ENCODE measurements at regions not wholly inside any gene's neighbourhood (a gene's known extent, or its start where the extent isn't known, plus 50 kb on each side); places are given as distances from the start of the nearest gene placed in this dataset.

DNA sequence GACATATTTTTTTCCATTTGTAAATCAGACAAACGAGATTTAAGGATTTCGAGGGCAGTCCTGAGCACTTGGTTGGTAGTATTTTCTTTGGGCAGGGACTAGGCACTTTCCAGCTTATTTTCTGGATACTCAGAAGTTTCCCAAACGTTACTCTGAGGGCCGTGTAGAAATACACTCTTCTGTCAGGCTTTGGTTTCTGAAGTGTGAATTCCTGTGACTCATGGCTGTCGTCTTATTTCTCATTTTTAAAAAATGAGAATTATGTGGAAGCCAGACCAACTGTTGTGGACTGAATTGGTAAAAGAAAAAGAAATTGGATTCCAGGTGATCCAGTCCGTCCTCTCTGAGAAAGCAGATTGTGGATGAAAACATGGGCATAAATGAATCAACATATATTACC is 658.6 kb upstream of the FANCL start:
- intact Hi-C loops (cut with micrococcal nuclease): no loop called here

DNA sequence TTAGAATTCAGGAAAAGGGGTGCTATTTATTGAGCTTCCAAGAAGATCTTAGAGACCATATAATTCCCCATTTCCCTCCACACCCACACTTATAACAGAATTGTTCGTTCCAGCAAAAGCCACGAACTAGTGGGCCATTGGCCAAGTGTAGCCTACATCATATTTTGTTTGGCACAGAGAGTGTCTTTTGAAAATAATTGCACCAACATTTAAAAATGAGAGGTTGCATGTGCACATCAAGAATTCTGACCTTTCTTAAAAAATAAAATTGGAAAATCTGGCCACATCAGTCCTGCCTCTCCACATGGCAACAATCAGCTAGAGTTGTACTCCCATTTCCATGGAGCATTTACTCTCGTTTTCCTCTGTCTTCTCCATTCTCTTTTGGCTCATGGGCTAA is 655.5 kb upstream of the FANCL start:
- intact Hi-C loops (cut with micrococcal nuclease): no loop called here

DNA sequence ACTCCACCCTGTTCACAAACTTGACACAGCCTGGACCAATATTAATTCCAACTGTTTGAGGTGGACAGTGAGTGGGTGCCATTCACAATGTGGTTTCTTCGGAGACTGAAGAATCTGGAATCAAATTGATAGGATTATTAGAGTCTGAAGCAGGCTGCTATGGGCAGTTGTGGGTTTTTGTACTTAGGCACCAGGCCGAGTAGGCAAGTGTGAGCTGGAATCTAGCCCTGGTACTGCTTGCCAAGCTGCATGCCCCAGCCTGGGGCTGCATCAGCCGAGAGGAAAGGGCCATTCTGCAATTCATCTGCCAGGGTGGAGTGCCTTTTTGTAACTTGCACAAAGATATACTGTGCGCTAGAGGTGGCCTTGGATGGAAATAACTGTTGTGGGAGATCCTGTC is 654.7 kb upstream of the FANCL start:
- intact Hi-C loops (cut with micrococcal nuclease): no loop called here

DNA sequence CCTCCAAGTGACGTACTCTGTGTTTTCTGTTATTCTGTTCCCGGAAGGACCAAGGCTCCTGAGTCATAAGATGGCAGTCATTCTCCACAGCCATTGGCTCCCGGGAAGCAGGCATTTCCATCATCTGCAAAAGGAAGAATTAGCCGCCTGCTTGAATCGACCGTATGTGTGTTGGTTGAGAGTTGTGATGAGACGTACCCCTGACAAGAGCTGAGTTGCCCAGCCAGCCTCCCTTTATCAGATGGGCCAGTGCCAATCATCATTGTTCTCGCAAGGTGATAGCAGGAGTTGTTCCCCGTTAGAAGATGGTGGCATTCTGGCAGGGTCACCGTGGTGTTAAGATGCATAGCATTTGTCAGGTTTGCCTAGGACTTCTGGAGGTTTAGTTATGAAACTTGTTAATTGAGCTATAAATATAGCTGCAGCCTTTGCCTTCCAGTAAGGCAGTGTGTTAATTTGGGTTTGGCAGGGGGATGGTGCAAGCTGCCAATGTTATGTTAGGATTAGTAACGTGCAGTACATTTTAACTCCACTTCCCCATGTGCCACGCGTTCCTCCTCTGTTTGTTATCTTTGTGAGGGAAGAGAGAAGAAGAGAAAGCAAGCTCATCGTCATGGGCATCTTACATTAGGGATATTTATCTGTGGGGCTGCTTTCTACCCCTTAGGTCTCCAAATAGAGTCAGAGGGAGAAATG is 652.7 kb upstream of the FANCL start:
- intact Hi-C loops (cut with micrococcal nuclease): no loop called here

DNA sequence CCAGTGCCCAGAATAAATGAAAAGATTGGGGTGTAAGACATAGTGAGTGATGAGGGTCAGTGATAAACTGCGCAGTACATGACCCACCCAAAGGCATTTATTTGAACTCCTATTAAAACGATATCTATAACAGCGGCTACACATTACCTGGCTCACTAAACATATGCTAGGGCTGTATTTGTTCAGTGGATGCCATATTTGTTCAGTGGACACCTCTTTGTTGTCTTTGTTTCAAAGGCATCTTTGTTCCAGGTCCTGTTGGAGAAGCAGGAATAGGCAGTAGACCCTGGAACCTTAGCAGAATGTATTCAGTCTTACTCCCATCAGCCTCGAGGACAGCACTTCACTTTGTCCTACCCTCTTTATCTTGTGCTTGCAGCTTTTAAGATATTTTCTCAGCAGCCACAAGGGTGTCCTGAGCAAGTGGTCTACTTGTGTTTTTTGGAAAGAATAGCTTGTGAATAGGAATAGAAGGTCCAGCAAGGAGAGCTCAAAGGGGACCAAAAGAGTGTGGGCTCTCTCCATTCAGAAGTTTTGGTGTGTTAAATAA is 650.8 kb upstream of the FANCL start:
- intact Hi-C loops (cut with micrococcal nuclease): no loop called here

DNA sequence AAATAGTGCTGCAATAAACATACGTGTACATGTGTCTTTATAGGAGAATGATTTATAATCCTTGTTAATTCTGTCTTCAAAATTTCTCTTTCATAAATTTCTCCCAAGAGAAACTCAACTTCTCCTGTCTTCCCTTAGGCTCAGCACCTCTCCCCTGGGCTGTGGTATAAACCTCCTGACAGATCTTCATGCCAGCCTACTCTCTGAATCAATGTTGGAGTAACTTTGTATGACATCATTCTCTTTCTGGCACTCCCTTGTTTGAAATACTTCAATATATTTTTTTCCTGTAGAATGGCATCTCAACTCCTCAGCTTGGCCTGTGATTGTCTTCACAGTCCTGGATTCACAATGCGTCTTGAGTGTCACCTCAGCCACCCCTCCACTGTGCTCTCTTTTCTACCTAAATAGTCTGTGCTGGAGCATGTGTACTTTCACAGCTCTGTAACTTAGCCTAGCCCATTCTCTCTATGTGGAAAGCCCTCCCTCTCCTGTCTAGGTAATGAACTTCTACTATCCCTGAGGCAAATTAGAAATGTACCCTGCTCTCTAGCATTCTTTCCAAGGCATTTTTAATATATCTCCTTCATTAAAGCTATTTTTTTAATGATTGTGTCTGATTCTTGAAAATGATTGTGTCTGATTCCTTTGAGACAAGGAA is 649.9 kb upstream of the FANCL start:
- intact Hi-C loops (cut with micrococcal nuclease): no loop called here

DNA sequence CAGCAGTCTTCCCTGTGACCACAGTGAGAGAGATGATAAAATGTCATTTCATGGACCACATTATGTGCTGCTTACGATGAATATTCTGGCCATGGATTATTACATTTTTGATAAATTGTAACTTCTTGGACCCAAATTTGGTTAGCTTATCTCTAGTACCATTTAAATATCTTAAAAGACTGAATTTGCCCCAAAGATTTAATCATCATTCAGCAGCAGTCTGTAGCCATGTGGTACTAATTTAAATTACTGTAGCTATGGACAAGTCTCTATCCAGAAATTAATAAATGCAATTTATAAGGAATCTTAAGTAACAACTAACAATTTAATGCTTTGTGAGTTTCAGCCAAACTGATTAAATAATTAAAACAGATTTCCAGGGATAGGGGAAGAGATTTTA is 644.9 kb upstream of the FANCL start:
- intact Hi-C loops (cut with micrococcal nuclease): no loop called here

DNA sequence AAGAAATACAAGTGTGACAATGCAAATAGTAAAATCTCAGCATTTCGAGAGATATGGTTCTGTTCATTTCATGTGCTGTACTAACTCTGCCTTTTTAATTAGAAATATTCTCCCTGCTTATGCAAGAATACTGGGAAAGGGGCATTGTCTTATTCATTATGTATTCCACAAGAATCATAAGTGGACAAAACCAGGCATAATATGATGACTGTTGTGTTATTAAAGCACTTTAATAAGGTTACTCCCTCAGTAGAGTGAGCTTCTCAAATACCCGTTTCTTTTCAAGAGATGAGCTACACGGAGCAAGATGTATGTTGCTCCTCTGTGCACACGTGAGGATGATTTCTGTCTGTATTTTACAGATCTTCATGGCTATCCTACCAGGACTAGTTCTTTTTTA is 638.7 kb upstream of the FANCL start:
- intact Hi-C loops (cut with micrococcal nuclease): no loop called here

DNA sequence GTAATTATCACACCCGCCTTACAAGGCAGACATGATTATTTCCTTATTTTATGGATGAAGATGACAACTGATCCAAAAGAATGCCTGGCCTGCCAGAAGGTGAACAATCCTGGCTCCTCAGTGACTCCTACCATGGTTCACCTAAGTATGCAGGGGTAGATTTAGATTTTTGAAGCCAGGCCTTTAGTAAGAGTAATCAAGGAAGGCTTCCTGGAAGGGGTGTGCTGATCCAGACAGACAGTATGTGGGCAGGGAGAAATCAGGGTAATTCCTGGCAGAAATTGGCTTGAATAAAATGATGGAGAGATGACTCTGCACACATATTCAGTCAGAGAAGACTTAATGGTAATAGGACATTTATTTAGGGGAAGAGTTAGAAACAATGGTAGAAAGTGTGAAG is 637.7 kb upstream of the FANCL start:
- intact Hi-C loops (cut with micrococcal nuclease): no loop called here

DNA sequence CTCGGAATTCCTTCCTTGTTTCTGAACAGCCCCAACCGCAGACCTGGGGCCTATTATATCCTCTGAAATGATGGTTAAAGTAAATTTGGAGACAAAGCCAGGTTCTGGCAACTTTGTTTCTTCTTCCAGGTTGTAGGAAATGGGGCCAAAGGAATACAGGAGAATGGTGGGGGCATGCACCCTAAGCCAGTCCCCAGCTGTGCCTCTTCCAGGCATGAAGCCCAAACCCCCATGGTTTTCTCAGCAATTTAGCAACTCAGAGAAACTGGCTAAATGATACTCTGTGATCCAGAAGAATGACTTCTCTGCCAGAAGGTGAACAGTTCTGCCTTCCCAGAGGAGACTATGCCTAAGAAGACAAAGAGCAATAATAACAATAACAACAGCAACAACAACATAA is 635.0 kb upstream of the FANCL start:
- intact Hi-C loops (cut with micrococcal nuclease): no loop called here

DNA sequence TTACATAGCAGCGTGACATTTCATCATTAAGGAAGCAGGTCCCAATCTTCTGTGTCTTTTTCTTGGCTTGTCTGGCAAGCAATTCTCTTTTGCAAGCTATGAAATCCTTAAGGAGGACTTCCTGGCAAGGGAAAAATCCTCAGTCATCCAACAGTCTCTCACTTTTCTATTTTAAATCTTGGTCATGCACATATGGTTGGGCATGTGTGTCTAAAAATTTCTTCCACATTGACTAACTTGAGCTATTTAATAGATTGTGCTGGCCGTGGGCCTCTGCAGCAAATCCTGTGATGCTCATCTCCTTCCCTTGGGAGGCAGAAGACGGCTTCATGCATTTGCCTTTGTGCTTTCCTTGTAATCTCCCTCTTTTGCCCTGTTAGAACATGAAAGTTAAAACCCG is 634.3 kb upstream of the FANCL start:
- intact Hi-C loops (cut with micrococcal nuclease): no loop called here

DNA sequence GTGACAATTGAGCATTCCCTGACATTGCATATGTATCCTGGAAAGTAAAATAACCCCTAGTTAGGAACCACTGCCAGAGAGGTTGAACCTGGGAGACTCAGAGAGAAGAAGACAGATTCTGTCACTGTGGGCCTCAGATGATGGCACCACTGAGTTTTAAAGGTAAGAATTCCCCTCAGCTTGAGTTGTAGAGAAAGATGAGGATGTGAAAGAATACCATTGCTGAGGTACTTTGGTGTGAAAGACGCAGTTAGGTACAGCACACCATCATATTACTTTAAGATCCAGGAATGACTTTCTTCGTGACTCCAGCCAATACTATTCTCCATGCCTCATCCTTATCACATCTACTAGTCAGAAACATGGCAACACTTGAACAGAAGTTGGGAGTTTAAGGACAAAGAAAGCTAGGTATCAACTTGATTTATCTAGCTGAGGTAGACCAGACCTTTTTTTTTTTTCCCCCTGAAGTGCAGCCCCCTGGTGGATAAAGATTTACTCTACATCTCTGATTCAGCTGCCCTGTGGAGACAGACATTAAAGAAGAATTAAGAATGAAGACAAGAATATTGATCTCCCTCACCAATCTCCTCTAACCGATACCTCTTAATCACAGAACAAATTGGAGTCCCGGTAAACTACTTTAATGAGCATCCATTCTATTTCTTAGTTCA is 630.5 kb upstream of the FANCL start:
- intact Hi-C loops (cut with micrococcal nuclease): no loop called here

DNA sequence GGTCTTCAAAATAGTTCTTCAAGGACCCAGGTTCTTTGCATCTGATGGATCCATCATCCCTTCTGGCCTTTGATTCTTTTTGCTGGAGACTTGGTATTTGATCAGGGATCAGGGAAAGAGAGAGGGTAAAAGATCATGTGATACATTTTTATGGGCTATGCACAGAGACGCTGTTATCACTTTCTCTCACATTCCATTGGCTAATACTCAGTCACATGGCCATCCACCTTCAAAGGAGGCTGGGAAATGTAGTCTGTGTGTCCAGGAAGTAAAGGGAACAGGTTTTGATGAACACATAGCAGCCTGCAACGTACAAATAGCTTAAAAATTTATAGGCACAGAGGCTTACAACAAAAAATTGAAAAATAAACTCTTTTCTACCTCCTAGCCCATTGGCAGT is 629.6 kb upstream of the FANCL start:
- intact Hi-C loops (cut with micrococcal nuclease): no loop called here

DNA sequence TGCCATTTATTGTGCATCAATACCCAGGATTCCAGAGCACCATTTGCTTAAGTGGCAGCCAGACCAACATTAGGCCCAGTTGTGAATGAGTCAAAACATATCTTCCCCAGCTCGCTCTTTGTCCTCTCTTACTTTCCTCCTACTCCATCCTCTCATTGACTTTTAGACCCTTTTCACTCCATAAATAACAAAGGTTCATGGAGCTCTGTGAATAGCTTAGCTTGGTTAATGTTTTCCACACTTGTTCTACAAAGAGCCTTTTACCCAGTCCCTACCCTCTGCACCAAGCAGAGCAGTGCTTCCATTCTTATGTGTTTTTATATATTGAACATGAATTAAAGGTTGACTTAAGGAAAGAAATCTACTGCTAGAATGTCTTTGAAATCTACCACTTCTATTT is 625.8 kb upstream of the FANCL start:
- intact Hi-C loops (cut with micrococcal nuclease): no loop called here

DNA sequence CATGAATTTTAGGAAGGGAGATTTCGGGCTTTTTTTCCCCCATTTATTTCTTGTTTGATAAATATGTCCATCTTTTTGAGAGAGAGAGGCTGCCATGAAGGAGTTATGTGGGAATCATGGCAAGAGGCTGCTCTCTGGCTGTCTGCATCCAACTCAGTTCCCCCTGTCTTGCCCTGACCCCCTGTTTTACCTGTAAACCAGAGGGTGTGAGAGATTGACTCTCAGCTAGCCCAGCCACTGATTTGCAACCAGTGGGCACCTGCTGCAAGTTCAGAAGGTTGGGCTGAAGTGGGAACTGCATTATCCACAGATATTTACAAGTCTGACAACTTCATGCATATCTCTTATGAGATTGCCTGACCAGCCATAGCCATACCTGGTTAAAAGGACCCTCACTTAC is 625.4 kb upstream of the FANCL start:
- intact Hi-C loops (cut with micrococcal nuclease): no loop called here

DNA sequence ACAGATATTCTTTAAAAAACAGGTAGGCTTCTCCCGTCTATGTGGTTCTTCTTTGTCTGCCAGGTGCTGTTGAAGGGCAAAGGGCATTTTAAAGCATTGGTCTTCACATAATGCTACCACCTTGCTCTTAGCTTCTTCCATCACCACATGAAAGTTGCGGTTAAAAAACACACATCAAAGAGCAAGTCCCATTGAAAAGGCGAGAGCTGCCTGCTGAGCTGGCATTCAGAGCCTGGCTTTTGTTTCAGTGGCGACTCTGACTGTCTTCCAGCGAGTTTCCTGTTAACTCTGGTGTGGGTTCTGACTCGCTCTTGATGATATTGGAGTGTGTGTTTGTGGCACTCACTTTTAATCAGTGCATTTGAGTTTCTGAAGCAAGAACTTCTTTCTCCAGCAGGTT is 624.9 kb upstream of the FANCL start:
- intact Hi-C loops (cut with micrococcal nuclease): no loop called here

DNA sequence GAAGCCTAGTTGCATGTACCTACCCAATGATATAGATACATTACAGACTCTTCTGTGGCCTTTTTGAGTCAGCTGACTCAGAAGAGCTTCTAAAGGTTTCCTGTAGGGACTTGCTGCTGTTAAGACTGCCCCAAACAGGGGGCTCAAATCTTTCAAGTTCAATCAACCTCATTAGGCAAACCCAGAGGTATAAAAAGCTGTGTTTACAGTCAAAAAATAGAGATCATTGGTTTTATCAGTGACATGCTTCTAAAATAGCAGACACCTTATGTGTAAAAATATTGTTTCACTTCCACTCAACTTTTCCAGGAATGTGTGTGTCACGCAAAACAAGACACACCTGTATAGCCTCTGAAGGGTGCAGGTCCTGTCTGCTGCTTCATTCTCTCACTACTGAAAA is 624.3 kb upstream of the FANCL start:
- intact Hi-C loops (cut with micrococcal nuclease): no loop called here

DNA sequence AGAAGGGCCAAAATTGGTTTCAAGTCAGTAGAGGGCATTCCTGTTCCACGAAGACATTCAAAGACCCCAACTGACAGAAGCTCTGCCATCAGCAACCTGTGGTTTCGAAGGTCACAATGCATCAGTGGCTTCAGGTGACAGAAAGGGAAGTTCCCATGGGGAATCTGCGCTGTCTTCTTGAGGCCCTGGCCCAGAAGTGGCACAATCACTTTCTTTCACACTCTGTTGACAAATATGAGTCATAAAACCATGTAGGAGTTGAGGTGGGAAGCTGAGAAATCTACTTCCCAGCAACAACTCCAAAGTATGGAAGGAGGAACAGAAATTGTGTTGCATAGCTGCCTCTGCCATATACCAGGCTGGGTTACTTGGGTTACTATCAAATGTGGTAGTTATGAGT is 621.1 kb upstream of the FANCL start:
- intact Hi-C loops (cut with micrococcal nuclease): no loop called here

DNA sequence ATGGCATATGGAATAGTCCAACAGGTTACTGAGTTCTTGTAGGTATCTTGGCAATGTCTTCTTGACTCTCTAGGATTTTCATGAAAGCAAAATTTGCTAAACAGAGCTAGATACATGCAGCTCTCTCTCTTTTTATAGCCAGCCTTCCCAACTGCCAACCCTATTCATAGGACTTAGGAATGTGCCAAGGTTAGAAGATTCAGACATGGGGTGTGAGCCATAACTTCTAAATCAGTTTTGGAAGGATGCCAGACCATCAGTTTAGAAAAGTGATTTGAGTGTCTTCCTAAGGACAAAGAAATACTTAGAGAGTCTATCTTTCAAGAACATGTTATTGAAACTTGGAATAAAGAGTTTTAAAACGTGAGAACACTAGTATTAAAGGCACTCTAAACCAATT is 619.5 kb upstream of the FANCL start:
- intact Hi-C loops (cut with micrococcal nuclease): no loop called here

DNA sequence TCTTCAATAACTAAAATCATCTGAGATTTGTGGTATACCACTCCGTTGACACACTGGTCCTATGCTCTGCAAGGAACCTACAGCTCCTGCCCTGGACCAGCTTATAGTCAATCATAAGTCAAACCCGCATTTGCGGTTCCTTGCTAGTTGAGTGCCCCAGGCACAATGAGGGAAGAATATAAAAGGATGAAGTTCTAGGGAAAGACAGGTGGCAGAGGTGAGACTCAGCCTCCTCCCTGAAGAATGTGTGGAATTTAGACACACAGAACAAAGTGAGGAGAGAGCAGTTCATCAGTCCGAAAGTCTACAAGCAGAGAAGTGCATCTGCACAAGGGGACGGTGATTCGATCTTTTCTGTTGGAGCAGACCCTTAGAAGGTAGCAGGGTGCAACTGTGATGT is 615.0 kb upstream of the FANCL start:
- intact Hi-C loops (cut with micrococcal nuclease): no loop called here

DNA sequence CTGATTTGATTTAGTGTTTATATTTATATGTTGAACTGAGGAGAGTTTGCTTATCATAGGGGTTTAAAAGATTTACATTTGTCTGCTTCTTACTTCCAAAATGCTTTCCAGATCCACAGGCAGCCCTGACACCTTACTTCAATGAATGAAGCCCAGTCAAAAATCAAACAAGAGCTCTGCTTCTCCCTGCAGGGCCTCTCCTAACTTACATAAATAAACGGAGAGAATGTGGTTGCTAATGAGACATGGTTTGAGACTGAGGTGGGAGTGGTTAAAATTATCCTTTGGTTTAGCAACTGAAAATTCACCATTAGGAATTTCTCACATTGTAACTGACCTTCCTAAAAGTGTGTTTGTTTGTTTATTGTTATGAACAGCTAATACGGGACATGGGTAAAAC is 612.3 kb upstream of the FANCL start:
- intact Hi-C loops (cut with micrococcal nuclease): no loop called here

DNA sequence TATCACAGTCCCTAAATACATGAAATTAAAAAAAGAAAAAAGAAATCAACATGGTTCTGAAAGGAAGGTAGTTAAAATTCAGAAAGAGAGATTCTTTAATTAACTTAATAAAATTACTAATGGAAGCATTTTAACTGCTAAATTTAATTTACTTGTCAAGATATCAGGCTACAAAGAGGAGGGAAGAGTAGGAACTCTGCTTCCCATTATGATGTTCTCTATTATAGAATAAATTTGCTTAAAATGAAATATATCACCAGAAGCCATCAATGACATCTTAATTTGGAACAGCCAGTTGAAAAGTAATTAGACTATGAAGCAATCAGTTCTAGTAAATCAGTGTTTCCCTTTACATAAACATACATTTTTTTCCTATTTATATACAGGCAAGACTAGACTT is 611.8 kb upstream of the FANCL start:
- intact Hi-C loops (cut with micrococcal nuclease): no loop called here

DNA sequence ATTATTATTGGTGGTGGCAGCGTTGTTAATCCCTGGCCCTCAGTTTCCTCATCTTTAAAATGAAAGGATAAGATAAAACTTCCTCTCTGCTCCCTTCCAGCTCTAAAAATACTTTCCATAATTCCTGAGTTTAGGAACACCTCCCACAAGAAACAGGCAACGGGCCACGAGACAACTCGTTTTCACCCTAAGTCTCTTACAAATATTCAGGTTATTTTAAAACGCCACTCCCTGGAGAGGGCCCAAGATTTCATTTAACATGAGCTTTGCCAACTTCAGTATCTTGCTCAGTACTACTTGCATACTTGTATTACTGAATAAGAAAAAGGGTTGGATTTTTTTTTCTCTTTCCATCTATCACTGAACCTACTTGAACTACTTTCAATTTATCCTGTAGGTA is 611.1 kb upstream of the FANCL start:
- intact Hi-C loops (cut with micrococcal nuclease): no loop called here
